H1 (cell line): ENCODE measurements at regions not wholly inside any gene's neighbourhood (a gene's known extent, or its start where the extent isn't known, plus 50 kb on each side); places are given as distances from the start of the nearest gene placed in this dataset.

Experiments used
- CTCF ChIA-PET: fragments of 300-600 bp; sonication (Branson Sonifier 250); formaldehyde crosslinking; loops from one replicate; lab custom pipeline; 2021; ENCODE audit not compliant: partially characterized antibody; lab: Charles Lee
- POLR2A ChIA-PET: fragments of 300-600 bp; sonication (Branson Sonifier 250); formaldehyde crosslinking; loops from one replicate; lab custom pipeline; 2021; ENCODE audit warnings: inconsistent platforms; ENCODE audit not compliant: partially characterized antibody; lab: Charles Lee
- DNase-seq, 2 experiments: peaks; one replicate each; pipeline versions ENCODE4 v3.0.0 to v3.0.0-alpha.2; 2010 to 2022; ENCODE audit warnings: low spot score in 2 of 2, low read depth in 1 of 2, mixed read lengths in 1 of 2
- FAIRE-seq: peaks from 2 replicates; lab custom pipeline; 2011; peaks lifted over from hg19 to GRCh38; lab: Jason Lieb, UNC
- H2AFZ ChIP-seq: 2 replicates; pipeline ENCODE4 v1.8.1; 2012; ENCODE audit warnings: low read length, inconsistent platforms
- H2AK5ac ChIP-seq: 2 replicates; pipeline ENCODE4 v1.6.1; 2013; ENCODE audit warnings: low read depth, low read length
- H2BK120ac ChIP-seq: replicated peaks from 2 replicates; pipeline ENCODE3; 2013; ENCODE audit warnings: low read depth, low read length, inconsistent platforms
- H2BK12ac ChIP-seq: 2 replicates; pipeline ENCODE4 v1.6.1; 2013; ENCODE audit warnings: low read depth, low read length
- H2BK15ac ChIP-seq: 2 replicates; pipeline ENCODE4 v1.6.1; 2013; ENCODE audit warnings: low read length
- H2BK20ac ChIP-seq: 2 replicates; pipeline ENCODE4 v1.6.1; 2013; ENCODE audit warnings: low read length
- H2BK5ac ChIP-seq: 2 replicates; pipeline ENCODE4 v1.6.1; 2013; ENCODE audit warnings: low read depth, low read length
- H3K14ac ChIP-seq: 2 replicates; pipeline ENCODE4 v1.6.1; 2013; ENCODE audit warnings: inconsistent platforms; ENCODE audit not compliant: insufficient read length
- H3K18ac ChIP-seq: 2 replicates; pipeline ENCODE4 v1.6.1; 2013; ENCODE audit warnings: low read length; ENCODE audit errors: extremely low read depth
- H3K23ac ChIP-seq: 2 replicates; pipeline ENCODE4 v1.6.1; 2013; ENCODE audit warnings: inconsistent platforms; ENCODE audit not compliant: insufficient read length
- H3K23me2 ChIP-seq: 2 replicates; pipeline ENCODE4 v1.6.1; 2013; ENCODE audit warnings: low read depth, low read length
- H3K27ac ChIP-seq: 2 replicates; pipeline ENCODE4 v1.6.1; 2011; ENCODE audit warnings: low read depth, low read length, inconsistent platforms
- H3K27me3 ChIP-seq, 4 experiments: replicated peaks in 1 of 4; 1 replicate in 1 of 4; 2 replicates in 3 of 4; pipeline versions ENCODE4 v1.6.1 to v1.8.1; 2011 to 2013; ENCODE audit warnings: low read length in 3 of 4, mild to moderate bottlenecking in 3 of 4, inconsistent platforms in 2 of 4, mixed read lengths in 2 of 4, moderate library complexity in 1 of 4; ENCODE audit not compliant: control insufficient read depth in 3 of 4, insufficient read depth in 3 of 4; ENCODE audit errors: extremely low read depth in 1 of 4
- H3K36me3 ChIP-seq, 4 experiments: 2 replicates each; pipeline versions ENCODE4 v1.6.1 to v1.8.1; 2011 to 2013; ENCODE audit warnings: mild to moderate bottlenecking in 4 of 4, low read length in 3 of 4, moderate library complexity in 2 of 4, control low read depth in 1 of 4, inconsistent platforms in 1 of 4; ENCODE audit not compliant: insufficient read depth in 4 of 4, control insufficient read depth in 2 of 4
- H3K4ac ChIP-seq: replicated peaks from 2 replicates; pipeline ENCODE3; 2013; ENCODE audit warnings: low read length, low read depth, mixed read lengths, inconsistent platforms; ENCODE audit not compliant: insufficient read length
- H3K4me1 ChIP-seq, 4 experiments: replicated peaks in 1 of 4; 1 replicate in 1 of 4; 2 replicates in 3 of 4; pipeline versions ENCODE4 v1.6.1 to v1.8.1; 2011 to 2013; ENCODE audit warnings: low read length in 3 of 4, inconsistent platforms in 2 of 4, mixed read lengths in 1 of 4; ENCODE audit not compliant: insufficient read depth in 4 of 4, control insufficient read depth in 3 of 4
- H3K4me2 ChIP-seq, 2 experiments: 2 replicates each; pipeline versions ENCODE4 v1.6.1 to v1.8.1; 2011 to 2013; ENCODE audit warnings: low read depth in 2 of 2, low read length in 2 of 2, control low read depth in 1 of 2, inconsistent platforms in 1 of 2, mild to moderate bottlenecking in 1 of 2; ENCODE audit not compliant: insufficient read depth in 1 of 2
- H3K4me3 ChIP-seq, 4 experiments: fragments of 200-600, 300-600 bp in 1 of 4; sonication (generic), shearing (Covaris generic), sonication (Bioruptor Twin) in 1 of 4; 2 replicates each; pipeline versions ENCODE4 v1.5.1 to v1.8.1; 2011 to 2016; ENCODE audit warnings: low read length in 4 of 4, low read depth in 3 of 4, control low read depth in 2 of 4, inconsistent platforms in 2 of 4, mild to moderate bottlenecking in 2 of 4, mixed read lengths in 1 of 4, moderate library complexity in 1 of 4; ENCODE audit not compliant: insufficient read depth in 2 of 4; ENCODE audit errors: extremely low read depth in 1 of 4
- H3K56ac ChIP-seq: replicated peaks from 2 replicates; pipeline ENCODE3; 2013; ENCODE audit warnings: low read depth, mild to moderate bottlenecking, mixed read lengths, low read length, inconsistent platforms; ENCODE audit not compliant: insufficient read length
- H3K79me1 ChIP-seq: 2 replicates; pipeline ENCODE4 v1.6.1; 2013; ENCODE audit warnings: low read depth, low read length, control low read depth
- H3K79me2 ChIP-seq, 2 experiments: 2 replicates each; pipeline versions ENCODE4 v1.6.1 to v1.8.1; 2012 to 2013; ENCODE audit warnings: low read length in 2 of 2, mild to moderate bottlenecking in 2 of 2, inconsistent platforms in 1 of 2; ENCODE audit not compliant: insufficient read depth in 2 of 2, control insufficient read depth in 1 of 2
- H3K9ac ChIP-seq, 4 experiments: replicated peaks in 1 of 4; 1 replicate in 1 of 4; 2 replicates in 3 of 4; pipeline versions ENCODE4 v1.6.1 to v1.8.1; 2011 to 2013; ENCODE audit warnings: low read depth in 3 of 4, low read length in 3 of 4, control low read depth in 2 of 4, mild to moderate bottlenecking in 2 of 4, moderate library complexity in 2 of 4, inconsistent platforms in 1 of 4; ENCODE audit errors: extremely low read depth in 1 of 4
- H3K9me3 ChIP-seq, 2 experiments: 2 replicates each; pipeline versions ENCODE4 v1.6.1 to v1.8.1; 2012 to 2013; ENCODE audit warnings: mild to moderate bottlenecking in 2 of 2, moderate library complexity in 2 of 2, control low read depth in 1 of 2, inconsistent platforms in 1 of 2, low read depth in 1 of 2, low read length in 1 of 2, mixed read lengths in 1 of 2; ENCODE audit not compliant: insufficient read depth in 2 of 2
- H4K20me1 ChIP-seq, 2 experiments: replicated peaks in 1 of 2; 2 replicates each; pipeline versions ENCODE3 to v1.8.1; 2011 to 2013; ENCODE audit warnings: inconsistent platforms in 2 of 2, low read length in 2 of 2, mild to moderate bottlenecking in 1 of 2; ENCODE audit not compliant: insufficient read depth in 2 of 2, control insufficient read depth in 1 of 2
- H4K5ac ChIP-seq: 2 replicates; pipeline ENCODE4 v1.6.1; 2013; ENCODE audit warnings: low read length, low read depth, mixed read lengths, inconsistent platforms; ENCODE audit not compliant: insufficient read length
- H4K8ac ChIP-seq: 2 replicates; pipeline ENCODE4 v1.8.0; 2013; ENCODE audit warnings: mild to moderate bottlenecking, moderate library complexity, low read length, inconsistent platforms; ENCODE audit not compliant: insufficient read depth; ENCODE audit errors: extremely low read depth
- H4K91ac ChIP-seq: replicated peaks from 2 replicates; pipeline ENCODE3; 2013; ENCODE audit warnings: low read length, mixed read lengths, inconsistent platforms; ENCODE audit not compliant: insufficient read length
- BACH1 ChIP-seq: IDR thresholded peaks from 2 replicates; pipeline ENCODE4 v1.6.1; 2012; ENCODE audit warnings: low read length, improper control_type of control experiment
- CHD1 ChIP-seq: IDR thresholded peaks from 2 replicates; pipeline ENCODE4 v1.6.1; 2012; ENCODE audit warnings: low read depth, low read length, improper control_type of control experiment
- FOSL1 ChIP-seq: IDR thresholded peaks from 2 replicates; pipeline ENCODE4 v1.6.1; 2011; ENCODE audit warnings: mild to moderate bottlenecking, low read depth, low read length, moderate library complexity; ENCODE audit not compliant: insufficient read depth
- HDAC2 ChIP-seq, 2 experiments: fragments of 300-600 bp in 1 of 2; sonication (generic) in 1 of 2; IDR thresholded peaks; 2 replicates each; pipeline ENCODE4 v1.6.1; 2011 to 2012; ENCODE audit warnings: low read depth in 2 of 2, low read length in 2 of 2, mild to moderate bottlenecking in 2 of 2, moderate library complexity in 2 of 2, borderline replicate concordance in 1 of 2, inconsistent platforms in 1 of 2
- NANOG ChIP-seq: IDR thresholded peaks from 2 replicates; pipeline ENCODE4 v1.6.1; 2011; ENCODE audit warnings: low read length, low read depth, mild to moderate bottlenecking, inconsistent platforms; ENCODE audit not compliant: insufficient read depth, poor library complexity, severe bottlenecking
- NRF1 ChIP-seq: IDR thresholded peaks from 2 replicates; pipeline ENCODE4 v1.6.1; 2011; ENCODE audit warnings: mild to moderate bottlenecking, low read depth, low read length, improper control_type of control experiment
- RFX5 ChIP-seq: IDR thresholded peaks from 2 replicates; pipeline ENCODE4 v1.6.1; 2011; ENCODE audit warnings: low read depth, low read length, improper control_type of control experiment, borderline replicate concordance
- SAP30 ChIP-seq: fragments of 300-600 bp; sonication (generic); IDR thresholded peaks from 2 replicates; pipeline ENCODE4 v1.7.1; 2012; ENCODE audit warnings: low read length, moderate library complexity, mild to moderate bottlenecking, inconsistent platforms; ENCODE audit not compliant: insufficient read depth, insufficient replicate concordance
- SIX5 ChIP-seq: IDR thresholded peaks from 2 replicates; pipeline ENCODE4 v1.6.1; 2011; ENCODE audit warnings: mild to moderate bottlenecking, low read depth, low read length
- TAF1 ChIP-seq: IDR thresholded peaks from 2 replicates; pipeline ENCODE4 v1.6.1; 2011; ENCODE audit warnings: mild to moderate bottlenecking, low read depth, low read length
- TCF12 ChIP-seq: IDR thresholded peaks from 2 replicates; pipeline ENCODE4 v1.6.1; 2011; ENCODE audit warnings: low read depth, mild to moderate bottlenecking, low read length
- WGBS, 2 experiments: shearing (Covaris generic) in 1 of 2; methylation state at CpG; one replicate each; pipeline versions ENCODE4 v1.1.6 to v1.1.7; 2013 to 2015; ENCODE audit warnings: low lambda C conversion rate in 2 of 2, mixed read lengths in 2 of 2, inconsistent platforms in 1 of 2, low coverage in 1 of 2, missing lambda C conversion rate in 1 of 2; ENCODE audit not compliant: insufficient replicate concordance in 2 of 2, insufficient coverage in 1 of 2, insufficient read length in 1 of 2; ENCODE audit errors: extremely low coverage in 1 of 2, missing lambda C conversion rate in 1 of 2; 5-methylcytosine and 5-hydroxymethylcytosine counted together

GRCh38 chr2:108101481-108101880, 115.2 kb downstream of the SLC5A7 start:
- Histone ChIP-seq H3K36me3 (no peaks in the 10 kb centered on the region), H3K4me2 (no peak overlapping the region), H4K20me1 (no peaks in the 10 kb centered on the region), H3K9ac (no peak overlapping the region), H3K4ac (no peak overlapping the region), H3K23me2 (no peaks in the 10 kb centered on the region), H3K4me1 (peaks cover 4 to 10% (median 5%) of the 10 kb centered on the region in 4 experiments; a peak in 6 of 7 replicates), H2BK15ac (no peak overlapping the region), H3K18ac (no peak overlapping the region), H3K56ac (no peak overlapping the region), H4K91ac (no peak overlapping the region), H2BK5ac (no peak overlapping the region), H4K8ac (no peak overlapping the region), H2AK5ac (no peak overlapping the region), H4K5ac (no peak overlapping the region), H2BK20ac (no peak overlapping the region), H3K4me3 (no peak overlapping the region), H3K27ac (no peak overlapping the region), H3K27me3 (no peaks in the 10 kb centered on the region), H3K9me3 (no peaks in the 10 kb centered on the region), H3K79me1 (no peaks in the 10 kb centered on the region), H3K14ac (no peak overlapping the region), H3K79me2 (no peaks in the 10 kb centered on the region), H2AFZ (no peak overlapping the region), H3K23ac (no peak overlapping the region), H2BK120ac (no peak overlapping the region), H2BK12ac (no peak overlapping the region)
- POLR2A ChIA-PET, result no interaction called here
- no peak for DNase-seq
- WGBS, 2 experiments, result 84% methylated on average over 4 of the region's 4 CpGs; no CpG with 5 or more reads in 1 of the 2 experiments
- CTCF ChIA-PET, result no interaction called here
- FAIRE-seq, result no peak
- no peak for TF ChIP-seq TCF12
- TF ChIP-seq NRF1, result no peak
- no peak for TF ChIP-seq SAP30
- TF ChIP-seq RFX5, result no peak
- TF ChIP-seq TAF1, result no peak
- no peak for TF ChIP-seq HDAC2 (IDR thresholded peaks at IDR 0.05; ENCODE audit: borderline replicate concordance in 1 of 2, low read depth in 2 of 2, low read length in 2 of 2)
- no peak for TF ChIP-seq CHD1
- no peak for TF ChIP-seq FOSL1
- no peak for TF ChIP-seq BACH1
- TF ChIP-seq NANOG, result no peak
- no peak for TF ChIP-seq SIX5
